GM06990 (cell line): ENCODE measurements at regions not wholly inside any gene's neighbourhood (a gene's known extent, or its start where the extent isn't known, plus 50 kb on each side); places are given as distances from the start of the nearest gene placed in this dataset.

ENCODE experiments used
- DNase-seq: peaks from one replicate; pipeline ENCODE4 v3.0.0-alpha.2; 2011; ENCODE audit not compliant: insufficient read length; ENCODE audit errors: extremely low read depth
- H3K27me3 ChIP-seq: replicated peaks from 2 replicates; pipeline ENCODE4 v1.6.0; 2011; ENCODE audit warnings: low read length; ENCODE audit not compliant: control insufficient read depth, insufficient read depth
- H3K36me3 ChIP-seq: 2 replicates; pipeline ENCODE4 v1.5.1; 2011; ENCODE audit warnings: low read length; ENCODE audit not compliant: control insufficient read depth, insufficient read depth
- H3K4me3 ChIP-seq: replicated peaks from 2 replicates; pipeline ENCODE4 v1.5.1; 2011; ENCODE audit warnings: low read depth, mild to moderate bottlenecking, control low read depth, low read length
- TF ChIP-seq, protein P1 (sequence below): IDR thresholded peaks from 2 replicates; pipeline ENCODE4 v1.5.1; 2011; ENCODE audit warnings: low read length, control low read depth, mild to moderate bottlenecking, inconsistent platforms; ENCODE audit not compliant: insufficient read depth, poor library complexity, severe bottlenecking

DNA sequence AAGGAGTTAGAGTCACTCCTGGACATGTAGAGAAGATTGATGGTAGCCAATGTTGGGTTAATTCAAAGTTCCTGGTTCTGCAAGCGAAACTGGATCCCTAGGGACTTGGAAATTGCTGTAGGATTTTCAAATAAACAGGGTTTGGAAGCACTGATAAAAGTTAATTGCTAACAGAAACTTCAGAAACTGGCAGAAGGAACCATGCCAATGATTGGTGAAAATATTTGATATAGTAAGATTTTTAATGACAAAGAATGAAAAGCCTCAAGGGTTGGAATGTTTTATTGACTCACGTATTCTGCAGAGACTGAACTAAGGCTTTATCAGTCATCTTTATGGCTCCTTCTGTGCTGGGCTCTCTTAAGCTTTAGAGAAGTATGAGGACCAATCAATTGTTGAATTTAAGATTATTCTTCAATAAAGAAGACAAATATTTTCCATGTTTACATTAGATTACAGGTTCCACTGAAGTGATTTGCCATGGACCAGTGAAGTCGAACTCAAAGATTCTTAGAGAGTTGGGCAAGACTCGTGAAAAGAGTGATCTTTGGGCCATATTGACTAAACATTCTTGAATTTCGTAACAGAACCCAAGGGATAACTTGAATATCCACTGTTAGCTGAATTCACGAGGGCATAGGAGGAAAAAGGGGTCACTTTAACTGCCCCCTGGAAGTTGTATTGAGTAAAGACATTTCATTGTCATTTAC, 371.4 kb downstream of the HDGFL1 start:
- TF ChIP-seq, protein P1, sequence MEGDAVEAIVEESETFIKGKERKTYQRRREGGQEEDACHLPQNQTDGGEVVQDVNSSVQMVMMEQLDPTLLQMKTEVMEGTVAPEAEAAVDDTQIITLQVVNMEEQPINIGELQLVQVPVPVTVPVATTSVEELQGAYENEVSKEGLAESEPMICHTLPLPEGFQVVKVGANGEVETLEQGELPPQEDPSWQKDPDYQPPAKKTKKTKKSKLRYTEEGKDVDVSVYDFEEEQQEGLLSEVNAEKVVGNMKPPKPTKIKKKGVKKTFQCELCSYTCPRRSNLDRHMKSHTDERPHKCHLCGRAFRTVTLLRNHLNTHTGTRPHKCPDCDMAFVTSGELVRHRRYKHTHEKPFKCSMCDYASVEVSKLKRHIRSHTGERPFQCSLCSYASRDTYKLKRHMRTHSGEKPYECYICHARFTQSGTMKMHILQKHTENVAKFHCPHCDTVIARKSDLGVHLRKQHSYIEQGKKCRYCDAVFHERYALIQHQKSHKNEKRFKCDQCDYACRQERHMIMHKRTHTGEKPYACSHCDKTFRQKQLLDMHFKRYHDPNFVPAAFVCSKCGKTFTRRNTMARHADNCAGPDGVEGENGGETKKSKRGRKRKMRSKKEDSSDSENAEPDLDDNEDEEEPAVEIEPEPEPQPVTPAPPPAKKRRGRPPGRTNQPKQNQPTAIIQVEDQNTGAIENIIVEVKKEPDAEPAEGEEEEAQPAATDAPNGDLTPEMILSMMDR, result no peak
- H3K27me3 ChIP-seq, result no peaks in the 10 kb centered on the region
- H3K4me3 ChIP-seq, result no peak overlapping the region
- no peaks in the 10 kb centered on the region for H3K36me3 ChIP-seq
- DNase-seq, result no peak

DNA sequence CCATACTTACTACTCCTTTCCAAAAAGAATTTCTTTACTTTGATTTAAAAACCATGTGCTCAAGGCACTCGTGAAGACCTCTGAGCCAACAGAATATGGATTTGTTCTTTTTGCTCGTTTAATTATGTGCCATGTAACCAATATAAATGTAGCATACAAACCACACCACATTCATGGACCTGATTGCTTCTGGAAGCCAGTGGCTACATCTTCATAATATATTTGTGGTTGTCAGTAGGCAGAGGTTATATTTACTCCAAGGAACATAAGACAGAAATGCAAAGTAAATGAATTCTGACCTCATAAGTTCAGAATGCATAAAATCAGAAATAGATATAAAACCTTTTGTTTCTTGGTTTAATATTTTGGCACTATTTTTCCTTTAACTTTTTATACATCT, 373.0 kb downstream of the HDGFL1 start:
- Histone ChIP-seq H3K27me3 (no peaks in the 10 kb centered on the region), H3K36me3 (no peaks in the 10 kb centered on the region), H3K4me3 (no peak overlapping the region)
- DNase-seq, result no peak
- TF ChIP-seq, protein P1, result no peak

- Histone ChIP-seq H3K4me3 (no peak overlapping the region), H3K36me3 (no peaks in the 10 kb centered on the region), H3K27me3 (no peaks in the 10 kb centered on the region)
- no peak for DNase-seq
- TF ChIP-seq, protein P1, result no peak
Measured at GRCh38 chr6:22943327-22943726, 374.0 kb downstream of the HDGFL1 start.

DNA sequence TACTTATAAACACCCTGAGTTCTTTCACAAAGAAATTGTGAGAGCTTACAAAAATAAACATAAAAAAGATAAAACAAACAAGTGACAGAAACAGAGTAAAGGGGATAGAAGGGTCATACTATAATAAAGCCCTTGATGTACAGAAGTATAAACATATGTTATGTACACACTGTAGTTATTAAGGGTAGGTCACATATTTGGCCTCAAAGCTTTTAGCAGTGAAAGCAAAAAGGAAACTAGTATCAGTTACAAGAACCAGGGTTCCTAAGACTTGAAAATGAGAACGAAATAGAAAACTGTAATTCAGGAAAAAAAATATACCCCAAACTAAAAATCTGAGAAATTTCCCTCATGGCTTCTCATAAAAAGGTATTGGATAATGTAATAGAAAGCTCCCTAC, 380.6 kb downstream of the HDGFL1 start:
- no peak for DNase-seq
- TF ChIP-seq, protein P1, result no peak
- Histone ChIP-seq H3K27me3 (no peaks in the 10 kb centered on the region), H3K36me3 (no peaks in the 10 kb centered on the region), H3K4me3 (no peak overlapping the region)

DNA sequence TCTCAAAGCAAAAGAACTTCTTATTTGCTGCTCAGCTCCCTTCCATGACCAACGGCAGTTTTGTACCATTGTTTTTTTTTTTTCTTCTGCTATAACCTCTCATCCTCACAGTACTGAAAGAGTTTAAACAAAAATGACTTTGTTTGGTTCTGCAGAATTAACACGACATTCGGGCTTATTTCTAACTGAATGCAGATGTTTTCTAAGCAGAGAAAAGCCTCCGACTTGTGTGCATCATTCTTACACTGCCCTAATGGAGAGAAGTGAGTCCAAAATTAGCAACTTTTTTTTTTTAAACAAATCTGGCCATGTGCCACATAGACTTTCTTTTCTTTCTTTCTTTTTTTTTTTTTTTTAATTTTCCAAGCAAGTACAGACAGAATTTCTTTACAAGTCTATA, 382.7 kb downstream of the HDGFL1 start:
- Histone ChIP-seq H3K36me3 (no peaks in the 10 kb centered on the region), H3K4me3 (no peak overlapping the region), H3K27me3 (no peaks in the 10 kb centered on the region)
- TF ChIP-seq, protein P1, result no peak
- no peak for DNase-seq
